Endothelial cell of umbilical vein (primary cell): ENCODE measurements at regions not wholly inside any gene's neighbourhood (a gene's known extent, or its start where the extent isn't known, plus 50 kb on each side); places are given as distances from the start of the nearest gene placed in this dataset.

Experiments
- BruUV-seq: library from RNA; stranded (reverse); fragments of 400-500 nt; replicated peaks from 2 replicates; lab custom pipeline; 2021; lab: Mats Ljungman, UMichigan
- CTCF ChIA-PET: fragments of 300-600, 350-600 bp; sonication (Branson Sonifier 250); formaldehyde crosslinking; loops from one replicate; lab custom pipeline; 2021; ENCODE audit warnings: antibody characterized with exemption, inconsistent platforms; lab: Charles Lee
- POLR2A ChIA-PET: fragments of 300-600, 350-600 bp; sonication (Branson Sonifier 250); formaldehyde crosslinking; loops from one replicate; lab custom pipeline; 2021; ENCODE audit warnings: antibody characterized with exemption, inconsistent platforms; lab: Charles Lee
- DNase-seq: peaks from one replicate; pipeline ENCODE4 v3.0.0-alpha.2; 2011; ENCODE audit warnings: low read depth, low spot score
- FAIRE-seq: peaks from 2 replicates; lab custom pipeline; 2011; peaks lifted over from hg19 to GRCh38; lab: Jason Lieb, UNC
- H2AFZ ChIP-seq: 2 replicates; pipeline ENCODE4 v1.6.0; 2012; ENCODE audit warnings: low read depth, low read length, control low read depth, inconsistent platforms
- H3K27ac ChIP-seq: 2 replicates; pipeline ENCODE4 v1.5.1; 2011; ENCODE audit warnings: low read depth, mild to moderate bottlenecking, control low read depth, low read length, moderate library complexity; ENCODE audit not compliant: insufficient read depth
- H3K27me3 ChIP-seq, 2 experiments: 2 replicates each; pipeline versions ENCODE4 v1.6.0 to v1.6.1; 2011; ENCODE audit warnings: low read length in 2 of 2, mixed read lengths in 1 of 2; ENCODE audit not compliant: control insufficient read depth in 2 of 2, insufficient read depth in 2 of 2
- H3K36me3 ChIP-seq, 2 experiments: 2 replicates in 1 of 2; 3 replicates in 1 of 2; pipeline ENCODE4 v1.5.1; 2011; ENCODE audit warnings: low read length in 2 of 2, mild to moderate bottlenecking in 1 of 2, moderate library complexity in 1 of 2; ENCODE audit not compliant: control insufficient read depth in 2 of 2, insufficient read depth in 2 of 2; ENCODE audit errors: extremely low read depth in 1 of 2
- H3K4me1 ChIP-seq: 3 replicates; pipeline ENCODE4 v1.5.1; 2011; ENCODE audit warnings: mild to moderate bottlenecking, low read length; ENCODE audit not compliant: control insufficient read depth, insufficient read depth; ENCODE audit errors: extremely low read depth
- H3K4me2 ChIP-seq: 2 replicates; pipeline ENCODE4 v1.6.1; 2011; ENCODE audit warnings: low read length, control low read depth, mixed read lengths; ENCODE audit not compliant: insufficient read depth
- H3K4me3 ChIP-seq, 3 experiments: fragments of 200-600 bp in 1 of 3; sonication (generic), shearing (Covaris generic) in 1 of 3; replicated peaks in 1 of 3; 2 replicates each; pipeline ENCODE4 v1.5.1; 2011 to 2016; ENCODE audit warnings: control low read depth in 3 of 3, low read length in 3 of 3, mild to moderate bottlenecking in 2 of 3, inconsistent platforms in 1 of 3, low read depth in 1 of 3, moderate library complexity in 1 of 3; ENCODE audit not compliant: insufficient read depth in 1 of 3
- H3K79me2 ChIP-seq: 2 replicates; pipeline ENCODE4 v1.6.0; 2012; ENCODE audit warnings: low read length, inconsistent platforms; ENCODE audit not compliant: control insufficient read depth, insufficient read depth
- H3K9ac ChIP-seq: replicated peaks from 2 replicates; pipeline ENCODE3; 2011; ENCODE audit warnings: low read length, control low read depth; ENCODE audit not compliant: insufficient read depth; ENCODE audit errors: extremely low read depth
- H3K9me1 ChIP-seq: replicated peaks from 3 replicates; pipeline ENCODE4 v1.6.0; 2011; ENCODE audit warnings: mild to moderate bottlenecking, low read length; ENCODE audit not compliant: control insufficient read depth, insufficient read depth; ENCODE audit errors: extremely low read depth
- H3K9me3 ChIP-seq: replicated peaks from 2 replicates; pipeline ENCODE4 v1.5.1; 2012; ENCODE audit warnings: low read length, inconsistent platforms; ENCODE audit not compliant: control insufficient read depth, insufficient read depth
- H4K20me1 ChIP-seq: replicated peaks from 2 replicates; pipeline ENCODE3; 2011; ENCODE audit warnings: mild to moderate bottlenecking, low read length; ENCODE audit not compliant: control insufficient read depth, insufficient read depth; ENCODE audit errors: extremely low read depth
- EZH2 ChIP-seq: IDR thresholded peaks from 2 replicates; pipeline ENCODE4 v1.6.1; 2012; ENCODE audit warnings: borderline replicate concordance, low read depth, mild to moderate bottlenecking, moderate library complexity, low read length, inconsistent platforms; ENCODE audit not compliant: severe bottlenecking
- FOS ChIP-seq: IDR thresholded peaks from 2 replicates; pipeline ENCODE4 v1.6.1; 2011; ENCODE audit warnings: mild to moderate bottlenecking, low read length, moderate library complexity, borderline replicate concordance; ENCODE audit not compliant: insufficient read depth
- GATA2 ChIP-seq: IDR thresholded peaks from 2 replicates; pipeline ENCODE4 v1.7.0; 2011; ENCODE audit warnings: low read depth, mild to moderate bottlenecking, moderate library complexity, mixed read lengths, low read length; ENCODE audit not compliant: insufficient read length, insufficient read depth
- JUN ChIP-seq: IDR thresholded peaks from 2 replicates; pipeline ENCODE4 v1.6.1; 2011; ENCODE audit warnings: borderline replicate concordance, low read depth; ENCODE audit not compliant: insufficient read length, insufficient read depth
- MYC ChIP-seq: IDR thresholded peaks from one replicate; pipeline ENCODE4 v1.6.1; 2011; ENCODE audit warnings: mild to moderate bottlenecking, low read depth, low read length
- POLR2A ChIP-seq: IDR thresholded peaks from 2 replicates; pipeline ENCODE4 v1.6.1; 2012; ENCODE audit warnings: low read depth, mild to moderate bottlenecking, control low read depth, low read length
- POLR2AphosphoS5 ChIP-seq: IDR thresholded peaks from 2 replicates; pipeline ENCODE4 v1.6.1; 2012; ENCODE audit warnings: low read depth, mild to moderate bottlenecking, control low read depth, low read length, moderate library complexity; ENCODE audit not compliant: insufficient read depth
- dilution Hi-C: fragments of 300-500 bp; cut with MboI; formaldehyde crosslinking; loops from one replicate; pipeline ENCODE4 v1.15.0; 2019; ENCODE audit warnings: low sequenced_read_pairs; ENCODE audit not compliant: extremely low pct_ligation_motif_present
- intact Hi-C: fragments of 100-400 bp; cut with micrococcal nuclease; formaldehyde crosslinking; loops from one replicate; pipeline ENCODE4 v1.10.0; 2022
- TF ChIP-seq, protein P1 (sequence below), 2 donors: IDR thresholded peaks; 1 replicate in 1 of 2; 2 replicates in 1 of 2; pipeline ENCODE4 v1.5.1; 2011; ENCODE audit warnings: low read length in 2 of 2, mild to moderate bottlenecking in 2 of 2, moderate library complexity in 2 of 2, control low read depth in 1 of 2, inconsistent platforms in 1 of 2, low read depth in 1 of 2; ENCODE audit not compliant: insufficient read depth in 1 of 2; ENCODE audit errors: extremely low read depth in 1 of 2
- TF ChIP-seq, protein P2 (sequence below): IDR thresholded peaks from 2 replicates; pipeline ENCODE4 v1.6.1; 2011; ENCODE audit not compliant: insufficient read depth, insufficient read length

DNA sequence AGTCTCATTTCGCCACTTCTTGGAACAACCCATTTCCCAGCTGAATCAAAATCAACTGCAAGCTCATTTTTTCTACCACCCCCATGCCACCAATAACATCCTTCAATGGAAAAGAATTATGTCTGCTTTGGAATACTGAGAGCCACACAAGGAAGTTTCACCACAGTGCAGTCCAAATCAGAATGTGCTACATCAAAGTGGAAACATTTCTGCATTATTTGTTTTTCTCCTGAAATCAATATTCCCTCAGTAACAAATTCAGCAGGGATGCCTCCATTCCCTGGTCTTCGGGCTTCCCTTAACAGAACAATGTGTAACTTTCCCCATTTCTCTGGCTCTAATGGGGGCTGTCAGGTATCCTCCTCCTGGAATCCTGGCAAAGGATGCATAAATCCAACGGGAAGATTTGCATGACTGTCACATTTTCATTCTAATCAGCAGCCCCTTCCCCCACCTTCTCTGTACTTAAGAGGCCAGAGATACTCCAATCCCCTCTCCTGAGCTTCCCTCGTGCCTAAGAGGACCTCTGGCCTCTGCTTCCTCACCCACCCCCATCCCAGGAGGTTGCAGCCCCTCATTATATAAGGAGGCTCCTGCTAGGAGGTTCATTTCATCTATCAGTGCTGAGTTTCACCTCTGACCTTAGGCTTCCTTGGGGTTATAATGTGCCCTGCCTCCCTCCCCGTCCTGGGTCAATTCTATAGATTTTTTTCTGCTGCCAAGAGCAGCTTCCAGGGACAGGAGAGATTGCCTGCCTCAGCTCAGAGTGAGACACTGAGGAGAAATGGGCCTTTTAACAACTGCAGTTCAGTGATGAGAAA lies 201.1 kb downstream of the OMA1 start:
- FAIRE-seq (no peak), DNase-seq (no peak)
- H3K9me3 ChIP-seq, result no peaks in the 10 kb centered on the region
- H3K9me1 ChIP-seq, result no peaks in the 10 kb centered on the region
- dilution Hi-C loops (no loop called here), intact Hi-C loops (no loop called here)
- no TSS peak for BruUV-seq
- no peak overlapping the region for H3K4me2 ChIP-seq
- H3K79me2 ChIP-seq, result no peaks in the 10 kb centered on the region
- H3K27me3 ChIP-seq, result peaks cover 2 to 3% of the 10 kb centered on the region in 2 experiments
- H3K36me3 ChIP-seq, result no peaks in the 10 kb centered on the region
- ChIA-PET CTCF (no interaction called here), POLR2A (no interaction called here)
- no peak overlapping the region for H3K27ac ChIP-seq
- H2AFZ ChIP-seq, result no peak overlapping the region
- H3K4me3 ChIP-seq, result no peak overlapping the region
- H3K4me1 ChIP-seq, result no peaks in the 10 kb centered on the region
- no peaks in the 10 kb centered on the region for H4K20me1 ChIP-seq
- H3K9ac ChIP-seq, result no peak overlapping the region
- no peak for TF ChIP-seq FOS
- TF ChIP-seq, protein P1, sequence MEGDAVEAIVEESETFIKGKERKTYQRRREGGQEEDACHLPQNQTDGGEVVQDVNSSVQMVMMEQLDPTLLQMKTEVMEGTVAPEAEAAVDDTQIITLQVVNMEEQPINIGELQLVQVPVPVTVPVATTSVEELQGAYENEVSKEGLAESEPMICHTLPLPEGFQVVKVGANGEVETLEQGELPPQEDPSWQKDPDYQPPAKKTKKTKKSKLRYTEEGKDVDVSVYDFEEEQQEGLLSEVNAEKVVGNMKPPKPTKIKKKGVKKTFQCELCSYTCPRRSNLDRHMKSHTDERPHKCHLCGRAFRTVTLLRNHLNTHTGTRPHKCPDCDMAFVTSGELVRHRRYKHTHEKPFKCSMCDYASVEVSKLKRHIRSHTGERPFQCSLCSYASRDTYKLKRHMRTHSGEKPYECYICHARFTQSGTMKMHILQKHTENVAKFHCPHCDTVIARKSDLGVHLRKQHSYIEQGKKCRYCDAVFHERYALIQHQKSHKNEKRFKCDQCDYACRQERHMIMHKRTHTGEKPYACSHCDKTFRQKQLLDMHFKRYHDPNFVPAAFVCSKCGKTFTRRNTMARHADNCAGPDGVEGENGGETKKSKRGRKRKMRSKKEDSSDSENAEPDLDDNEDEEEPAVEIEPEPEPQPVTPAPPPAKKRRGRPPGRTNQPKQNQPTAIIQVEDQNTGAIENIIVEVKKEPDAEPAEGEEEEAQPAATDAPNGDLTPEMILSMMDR (IDR thresholded peaks at IDR 0.05; ENCODE audit: extremely low read depth in 1 of 2, insufficient read depth in 1 of 2, low read depth in 1 of 2, low read length in 2 of 2), result no peak
- no peak for TF ChIP-seq POLR2A
- TF ChIP-seq POLR2AphosphoS5, result no peak
- no peak for TF ChIP-seq JUN
- no peak for TF ChIP-seq EZH2
- TF ChIP-seq MYC, result no peak
- TF ChIP-seq GATA2, result no peak
- TF ChIP-seq, protein P2, sequence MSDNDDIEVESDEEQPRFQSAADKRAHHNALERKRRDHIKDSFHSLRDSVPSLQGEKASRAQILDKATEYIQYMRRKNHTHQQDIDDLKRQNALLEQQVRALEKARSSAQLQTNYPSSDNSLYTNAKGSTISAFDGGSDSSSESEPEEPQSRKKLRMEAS, result no peak
